Embryonic facial prominence (tissue), 1 donor: ENCODE measurements at regions not wholly inside any gene's neighbourhood (a gene's known extent, or its start where the extent isn't known, plus 50 kb on each side); places are given as distances from the start of the nearest gene placed in this dataset.
"Not testable (repeated sequence)": the region's sequence is repeated elsewhere in the genome, so short reads cannot be mapped to it uniquely, and the experiment has no call there.

Source experiments
- DNase-seq: peaks from one replicate; pipeline ENCODE4 v3.0.0-alpha.2; 2016; ENCODE audit errors: extremely low spot score

- DNase-seq, result no peak
Observed at GRCh38 chr1:219560856-219561255, 52.0 kb downstream of the ZC3H11B start.

- no peak for DNase-seq
Observed at GRCh38 chr1:219559899-219560298, 53.0 kb downstream of the ZC3H11B start.

- DNase-seq, result no peak
Observed at GRCh38 chr1:219555806-219556205, 57.1 kb downstream of the ZC3H11B start.

- DNase-seq, result no peak
Observed at GRCh38 chr1:219555031-219555692, 57.7 kb downstream of the ZC3H11B start.

- DNase-seq, result no peak
Observed at GRCh38 chr1:219553934-219554502, 58.9 kb downstream of the ZC3H11B start.

- peak; percentile 60 for DNase-seq
Observed at GRCh38 chr1:219550201-219550600, 62.7 kb downstream of the ZC3H11B start.

GRCh38 chr1:219549215-219549614 lies 63.7 kb downstream of the ZC3H11B start:
- no peak for DNase-seq

GRCh38 chr1:219548386-219548785 lies 64.5 kb downstream of the ZC3H11B start:
- no peak for DNase-seq

GRCh38 chr1:219545756-219546155 lies 67.1 kb downstream of the ZC3H11B start:
- DNase-seq, result not testable (repeated sequence)

GRCh38 chr1:219544163-219544846 lies 68.6 kb downstream of the ZC3H11B start:
- no peak for DNase-seq

GRCh38 chr1:219542828-219543518 lies 69.9 kb downstream of the ZC3H11B start:
- DNase-seq, result no peak

- no peak for DNase-seq
Observed at GRCh38 chr1:219541946-219542345, 71.0 kb downstream of the ZC3H11B start.

GRCh38 chr1:219539645-219540254 lies 73.2 kb downstream of the ZC3H11B start:
- DNase-seq, result no peak

GRCh38 chr1:219538886-219539285 lies 74.0 kb downstream of the ZC3H11B start:
- DNase-seq, result no peak

- DNase-seq, result no peak
Observed at GRCh38 chr1:219537223-219537631, 75.7 kb downstream of the ZC3H11B start.

GRCh38 chr1:219536038-219536437 lies 76.9 kb downstream of the ZC3H11B start:
- no peak for DNase-seq

- no peak for DNase-seq
Observed at GRCh38 chr1:219534991-219535390, 77.9 kb downstream of the ZC3H11B start.

- no peak for DNase-seq
Observed at GRCh38 chr1:219533280-219533679, 79.6 kb downstream of the ZC3H11B start.

- DNase-seq, result no peak
Observed at GRCh38 chr1:219529116-219529515, 83.8 kb downstream of the ZC3H11B start.

- no peak for DNase-seq
Observed at GRCh38 chr1:219528633-219529032, 84.3 kb downstream of the ZC3H11B start.

GRCh38 chr1:219527994-219528393 lies 84.9 kb downstream of the ZC3H11B start:
- peak; percentile 52 for DNase-seq

- no peak for DNase-seq
Observed at GRCh38 chr1:219526074-219526473, 86.8 kb downstream of the ZC3H11B start.
